HCT116 (cell line): ENCODE measurements at regions not wholly inside any gene's neighbourhood (a gene's known extent, or its start where the extent isn't known, plus 50 kb on each side); places are given as distances from the start of the nearest gene placed in this dataset.
A peak's percentile ranks its signal among the peaks of the same experiment; 100 is the strongest.

Experiments used
- ATAC-seq: fragments of 200-7000 bp; cut with Tn5 transposase; 2 replicates; pipeline ENCODE4 v1.9.1; 2020; ENCODE audit warnings: mild to moderate bottlenecking, moderate library complexity
- BruUV-seq: library from RNA; stranded (reverse); fragments of 400-500 nt; replicated peaks from 2 replicates; lab custom pipeline; 2021; lab: Mats Ljungman, UMichigan
- CTCF ChIA-PET: fragments of 300-600 bp; sonication (Branson Sonifier 250); formaldehyde crosslinking; loops from one replicate; lab custom pipeline; 2021; ENCODE audit warnings: antibody characterized with exemption; lab: Charles Lee
- POLR2A ChIA-PET: fragments of 300-600, 350-600 bp; sonication (Branson Sonifier 250); formaldehyde crosslinking; loops from one replicate; lab custom pipeline; 2021; ENCODE audit warnings: antibody characterized with exemption; lab: Charles Lee
- RAD21 ChIA-PET, 2 experiments: fragments of 300-600 bp; sonication (Branson Sonifier 250); formaldehyde crosslinking; loops; one replicate each; lab custom pipeline; 2023; ENCODE audit warnings: low total read pairs in 2 of 2; ENCODE audit not compliant: uncharacterized antibody in 2 of 2, unreplicated experiment in 2 of 2, low non-redundant PET in 1 of 2; lab: Charles Lee
- DNase-seq: peaks from one replicate; pipeline ENCODE4 v3.0.0-alpha.2; 2010; ENCODE audit warnings: low read depth, low spot score
- H2AFZ ChIP-seq: fragments of 200-600 bp; shearing (Covaris generic), sonication (generic); 2 replicates; pipeline ENCODE4 v1.6.1; 2017; ENCODE audit warnings: low read depth, mixed run types, mixed read lengths, antibody characterized with exemption, low read length; ENCODE audit not compliant: poor library complexity, severe bottlenecking
- H3K27ac ChIP-seq: 2 replicates; pipeline ENCODE4 v1.5.1; 2012; ENCODE audit warnings: low read depth, low read length
- H3K27me3 ChIP-seq: fragments of 200-600 bp; sonication (generic); 2 replicates; pipeline ENCODE4 v1.6.1; 2016; ENCODE audit warnings: mixed run types, low read length, mixed read lengths; ENCODE audit not compliant: insufficient read depth
- H3K36me3 ChIP-seq, 2 experiments: fragments of 200-500 bp in 1 of 2; fragments of 200-600 bp in 1 of 2; sonication (Bioruptor generic) in 1 of 2; sonication (generic) in 1 of 2; 2 replicates each; pipeline versions ENCODE4 v1.5.1 to v1.6.1; 2014 to 2016; ENCODE audit warnings: low read length in 2 of 2, inconsistent platforms in 1 of 2, mixed read lengths in 1 of 2, mixed run types in 1 of 2; ENCODE audit not compliant: insufficient read depth in 2 of 2, control insufficient read depth in 1 of 2
- H3K4me1 ChIP-seq, 2 experiments: fragments of 200-600 bp in 1 of 2; sonication (generic) in 1 of 2; 2 replicates each; pipeline versions ENCODE4 v1.5.1 to v1.6.1; 2012 to 2017; ENCODE audit warnings: low read length in 2 of 2, inconsistent platforms in 1 of 2, mild to moderate bottlenecking in 1 of 2, mixed read lengths in 1 of 2, mixed run types in 1 of 2, moderate library complexity in 1 of 2; ENCODE audit not compliant: insufficient read depth in 2 of 2, control insufficient read depth in 1 of 2
- H3K4me2 ChIP-seq: fragments of 200-600 bp; sonication (generic); 2 replicates; pipeline ENCODE4 v1.6.1; 2017; ENCODE audit warnings: mixed run types, low read length, mixed read lengths
- H3K4me3 ChIP-seq, 2 experiments: fragments of 200-600 bp in 1 of 2; sonication (generic) in 1 of 2; replicated peaks in 1 of 2; 2 replicates each; pipeline ENCODE4 v1.5.1; 2011 to 2016; ENCODE audit warnings: low read length in 2 of 2, control low read depth in 1 of 2, low read depth in 1 of 2, mild to moderate bottlenecking in 1 of 2, mixed read lengths in 1 of 2, mixed run types in 1 of 2
- H3K79me2 ChIP-seq: fragments of 200-600 bp; sonication (generic); 2 replicates; pipeline ENCODE4 v1.6.1; 2017; ENCODE audit warnings: mild to moderate bottlenecking, mixed run types, low read length, moderate library complexity, mixed read lengths; ENCODE audit not compliant: insufficient read depth
- H3K9ac ChIP-seq: fragments of 200-600 bp; sonication (generic); 2 replicates; pipeline ENCODE4 v1.6.1; 2016; ENCODE audit warnings: low read length, mixed read lengths
- H3K9me2 ChIP-seq: fragments of 200-600 bp; sonication (generic), shearing (Covaris generic); 2 replicates; pipeline ENCODE4 v1.6.1; 2017; ENCODE audit warnings: mixed run types, mild to moderate bottlenecking, moderate library complexity; ENCODE audit not compliant: insufficient read depth
- H3K9me3 ChIP-seq, 2 experiments: fragments of 200-500 bp in 1 of 2; fragments of 200-600 bp in 1 of 2; sonication (Bioruptor generic) in 1 of 2; sonication (generic) in 1 of 2; 2 replicates each; pipeline ENCODE4 v1.6.1; 2014 to 2017; ENCODE audit warnings: low read length in 2 of 2, mixed read lengths in 2 of 2, inconsistent platforms in 1 of 2, low read depth in 1 of 2, mild to moderate bottlenecking in 1 of 2, mixed run types in 1 of 2, moderate library complexity in 1 of 2; ENCODE audit not compliant: control insufficient read depth in 1 of 2, insufficient read depth in 1 of 2
- H4K20me1 ChIP-seq: fragments of 200-600 bp; sonication (generic), shearing (Covaris generic); 2 replicates; pipeline ENCODE4 v1.6.1; 2017; ENCODE audit warnings: mixed run types, mild to moderate bottlenecking, moderate library complexity; ENCODE audit not compliant: insufficient read depth
- CTCF ChIP-seq, 3 experiments: fragments of 200-600 bp in 1 of 3; sonication (generic) in 1 of 3; IDR thresholded peaks in 2 of 3; conservative IDR thresholded peaks in 1 of 3; 2 replicates each; pipeline ENCODE4 v1.5.1; 2012 to 2017; ENCODE audit warnings: low read depth in 2 of 3, low read length in 2 of 3, antibody characterized with exemption in 1 of 3, borderline replicate concordance in 1 of 3, control low read depth in 1 of 3, mild to moderate bottlenecking in 1 of 3, mixed read lengths in 1 of 3, mixed run types in 1 of 3, moderate library complexity in 1 of 3; ENCODE audit not compliant: insufficient read depth in 1 of 3
- EGR1 ChIP-seq: IDR thresholded peaks from 2 replicates; pipeline ENCODE4 v1.6.1; 2012; ENCODE audit warnings: low read depth
- ELF1 ChIP-seq: IDR thresholded peaks from 2 replicates; pipeline ENCODE4 v1.6.1; 2012; ENCODE audit warnings: low read depth, borderline replicate concordance
- EZH2 ChIP-seq: fragments of 200-600 bp; sonication (generic); IDR thresholded peaks from 2 replicates; pipeline ENCODE4 v1.6.1; 2017; ENCODE audit warnings: antibody characterized with exemption, mixed run types
- EZH2phosphoT487 ChIP-seq: fragments of 200-600 bp; IDR thresholded peaks from 2 replicates; pipeline ENCODE4 v1.6.1; 2018; ENCODE audit warnings: antibody characterized with exemption, borderline replicate concordance
- JUND ChIP-seq: IDR thresholded peaks from 2 replicates; pipeline ENCODE4 v1.6.1; 2012
- POLR2AphosphoS5 ChIP-seq: IDR thresholded peaks from 2 replicates; pipeline ENCODE4 v1.6.1; 2011; ENCODE audit warnings: mild to moderate bottlenecking, low read depth, low read length, moderate library complexity
- RAD21 ChIP-seq: IDR thresholded peaks from 2 replicates; pipeline ENCODE4 v1.6.1; 2012; ENCODE audit warnings: low read depth, mild to moderate bottlenecking
- SIN3A ChIP-seq: IDR thresholded peaks from 2 replicates; pipeline ENCODE4 v1.6.1; 2012; ENCODE audit warnings: low read depth
- SP1 ChIP-seq: IDR thresholded peaks from 2 replicates; pipeline ENCODE4 v1.6.1; 2012; ENCODE audit warnings: low read depth
- SRF ChIP-seq: IDR thresholded peaks from 2 replicates; pipeline ENCODE4 v1.6.1; 2012; ENCODE audit warnings: low read depth
- TCF7L2 ChIP-seq: IDR thresholded peaks from 2 replicates; pipeline ENCODE4 v1.7.0; 2011; ENCODE audit warnings: borderline replicate concordance, inconsistent platforms; ENCODE audit not compliant: insufficient read depth, insufficient read length; ENCODE audit errors: extremely low read depth
- YY1 ChIP-seq: IDR thresholded peaks from 2 replicates; pipeline ENCODE4 v1.6.1; 2011; ENCODE audit warnings: low read length, low read depth, moderate library complexity, mild to moderate bottlenecking; ENCODE audit not compliant: insufficient replicate concordance; ENCODE audit errors: extremely low read depth
- ZBTB33 ChIP-seq: IDR thresholded peaks from 2 replicates; pipeline ENCODE4 v1.6.1; 2011; ENCODE audit warnings: mild to moderate bottlenecking, low read length, moderate library complexity; ENCODE audit not compliant: insufficient replicate concordance; ENCODE audit errors: extremely low read depth
- ZFX ChIP-seq: fragments of 450-650 bp; IDR thresholded peaks from 2 replicates; pipeline ENCODE4 v1.6.1; 2017
- intact Hi-C: fragments of 100-400 bp; cut with micrococcal nuclease; formaldehyde crosslinking; loops from 2 replicates; pipeline ENCODE4 v1.10.0; 2022
- TF ChIP-seq, protein P1 (sequence below): IDR thresholded peaks from 2 replicates; pipeline ENCODE4 v1.6.1; 2012

DNA sequence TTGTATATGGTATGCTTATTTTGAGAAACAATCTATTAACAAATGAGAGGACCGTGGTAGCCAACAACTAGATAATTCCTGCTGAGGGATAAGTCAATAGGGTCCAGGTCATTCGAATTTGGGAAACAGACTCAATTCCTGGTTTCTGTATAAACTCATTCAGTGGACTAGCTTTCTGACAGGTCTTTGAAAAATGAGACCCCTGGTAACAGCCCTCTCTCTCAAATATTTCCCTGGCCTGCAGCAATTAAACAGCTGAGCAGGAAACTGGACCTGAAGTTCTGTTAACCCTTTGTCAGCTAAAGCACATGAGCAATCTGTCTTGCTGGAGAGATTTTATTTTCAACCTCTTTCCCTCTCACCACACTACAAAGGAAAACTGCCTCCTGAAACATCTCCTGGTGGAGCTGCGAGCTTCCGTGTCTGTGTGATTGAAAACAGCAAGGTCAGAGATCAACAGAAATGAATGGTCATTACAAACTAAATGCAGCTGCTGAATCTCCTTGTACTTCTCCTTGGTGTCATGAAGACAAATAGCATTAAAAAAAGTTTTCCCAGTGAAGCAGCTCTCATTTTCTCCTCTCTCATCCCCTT is 70.3 kb upstream of the CCDC85A start (continued):
- TF ChIP-seq SP1 (no peak), CTCF (IDR thresholded peaks at IDR 0.05 in 2 of 3, conservative IDR thresholded peaks at IDR 0.05 in 1 of 3; ENCODE audit: borderline replicate concordance in 1 of 3, insufficient read depth in 1 of 3, low read depth in 2 of 3, low read length in 2 of 3) (no peak), ELF1 (no peak), POLR2AphosphoS5 (no peak), SRF (no peak), RAD21 (no peak)

DNA sequence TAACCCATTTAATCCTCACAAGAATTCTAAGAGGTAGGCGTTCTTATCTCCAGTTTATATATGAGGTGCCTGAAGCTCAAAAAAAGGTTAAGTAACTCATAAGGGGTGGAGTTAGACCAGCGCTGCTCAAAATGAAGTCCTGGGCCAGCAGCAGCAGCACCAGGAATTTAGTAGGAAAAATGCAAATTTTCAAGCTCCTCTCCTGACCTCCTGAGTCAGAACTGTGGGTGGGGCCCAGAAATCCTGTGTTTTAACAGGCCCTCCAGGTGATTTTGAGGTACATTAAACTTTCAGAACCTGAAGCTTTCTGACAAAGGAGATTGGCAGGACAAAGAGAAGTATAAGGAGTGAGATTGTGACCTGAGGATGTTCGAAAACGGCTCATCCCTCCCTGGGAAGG is 66.0 kb upstream of the CCDC85A start:
- Histone ChIP-seq H4K20me1 (no peaks in the 10 kb centered on the region), H3K4me1 (no peaks in the 10 kb centered on the region), H3K9me2 (no peaks in the 10 kb centered on the region), H3K79me2 (no peaks in the 10 kb centered on the region), H3K9ac (no peak overlapping the region), H3K4me3 (no peak overlapping the region), H2AFZ (peak overlapping the region; percentile 81), H3K9me3 (no peaks in the 10 kb centered on the region), H3K4me2 (no peak overlapping the region), H3K27me3 (no peaks in the 10 kb centered on the region), H3K27ac (no peak overlapping the region), H3K36me3 (no peaks in the 10 kb centered on the region)
- ATAC-seq (no peak), DNase-seq (no peak)
- intact Hi-C loops = no loop called here
- no TSS peak for BruUV-seq
- POLR2A ChIA-PET = no interaction called here
- CTCF ChIA-PET = interaction anchor here (1.6 kb wide), 1 partner anchor 346 kb away, joined by 5 read pairs; no protein-coding TSS in a partner anchor
- RAD21 ChIA-PET = no interaction called here
- TF ChIP-seq RAD21 = no peak
- no peak for TF ChIP-seq YY1
- no peak for TF ChIP-seq POLR2AphosphoS5
- no peak for TF ChIP-seq SP1
- TF ChIP-seq JUND = no peak
- TF ChIP-seq SIN3A = no peak
- no peak for TF ChIP-seq TCF7L2
- TF ChIP-seq EGR1 = no peak
- no peak for TF ChIP-seq ZBTB33
- no peak for TF ChIP-seq ZFX
- TF ChIP-seq EZH2phosphoT487 = no peak
- TF ChIP-seq, protein P1, sequence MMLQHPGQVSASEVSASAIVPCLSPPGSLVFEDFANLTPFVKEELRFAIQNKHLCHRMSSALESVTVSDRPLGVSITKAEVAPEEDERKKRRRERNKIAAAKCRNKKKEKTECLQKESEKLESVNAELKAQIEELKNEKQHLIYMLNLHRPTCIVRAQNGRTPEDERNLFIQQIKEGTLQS = no peak
- no peak for TF ChIP-seq EZH2
- TF ChIP-seq CTCF (IDR thresholded peaks at IDR 0.05 in 2 of 3, conservative IDR thresholded peaks at IDR 0.05 in 1 of 3; ENCODE audit: borderline replicate concordance in 1 of 3, insufficient read depth in 1 of 3, low read depth in 2 of 3, low read length in 2 of 3) = no peak
- no peak for TF ChIP-seq SRF
